ENCODE measurements at regions not wholly inside any gene's neighbourhood (a gene's known extent, or its start where the extent isn't known, plus 50 kb on each side); places are given as distances from the start of the nearest gene placed in this dataset.

DNA sequence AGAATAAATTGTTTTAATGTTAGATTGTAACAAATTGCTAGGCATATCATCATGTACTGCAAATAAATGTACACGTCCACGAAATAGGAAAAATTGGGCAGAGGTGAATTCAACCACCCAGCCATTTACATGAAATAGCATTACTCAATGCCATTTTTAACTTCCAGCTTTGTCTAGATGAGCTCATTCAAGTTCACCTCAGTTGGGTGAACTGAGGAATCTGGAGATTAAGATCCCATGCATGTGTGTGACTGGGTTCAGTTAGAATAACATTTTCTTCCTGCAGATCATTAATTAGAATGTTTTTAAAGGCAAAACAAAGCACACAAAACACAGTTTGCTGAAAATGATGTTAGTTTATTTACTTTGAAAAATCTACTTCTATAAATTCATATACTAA lies 767.8 kb upstream of the GOLIM4 start:
- H3K27me3 ChIP-seq (ENCODE audit: control insufficient read depth, insufficient read depth, low read length), result no peaks in the 10 kb centered on the region
- no peak for DNase-seq
- no peak overlapping the region for H3K4me3 ChIP-seq (ENCODE audit: insufficient read depth, low read depth, low read length)
- no peaks in the 10 kb centered on the region for H3K36me3 ChIP-seq (replicated peaks; ENCODE audit: control insufficient read depth, insufficient read depth, low read length)

DNA sequence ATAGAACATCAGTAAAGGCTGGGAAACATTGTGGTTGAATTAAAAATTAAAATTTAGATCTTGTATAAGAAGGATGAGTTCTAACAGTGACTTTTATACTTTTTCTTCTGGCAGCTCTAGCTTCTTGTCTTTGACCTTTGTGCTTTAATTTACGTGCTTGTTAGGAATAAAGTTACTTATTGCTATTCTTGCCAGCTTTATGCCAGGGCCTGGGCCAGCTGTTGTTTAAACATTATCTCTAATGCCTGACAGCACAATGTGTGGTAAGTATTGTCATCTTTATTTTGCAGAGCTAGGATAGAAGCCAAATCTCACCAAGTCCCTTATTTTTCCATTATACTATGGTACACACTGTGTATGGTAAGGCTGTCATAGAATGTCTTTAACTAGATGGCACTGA lies 766.7 kb upstream of the GOLIM4 start:
- Histone ChIP-seq H3K27me3 (ENCODE audit: control insufficient read depth, insufficient read depth, low read length) (no peaks in the 10 kb centered on the region), H3K4me3 (ENCODE audit: insufficient read depth, low read depth, low read length) (no peak overlapping the region), H3K36me3 (replicated peaks; ENCODE audit: control insufficient read depth, insufficient read depth, low read length) (no peaks in the 10 kb centered on the region)
- no peak for DNase-seq

GRCh38 chr3:168860592-168860991 lies 764.9 kb upstream of the GOLIM4 start:
- no peak overlapping the region for H3K4me3 ChIP-seq (ENCODE audit: insufficient read depth, low read depth, low read length)
- H3K27me3 ChIP-seq (ENCODE audit: control insufficient read depth, insufficient read depth, low read length), result no peaks in the 10 kb centered on the region
- DNase-seq, result no peak
- no peaks in the 10 kb centered on the region for H3K36me3 ChIP-seq (replicated peaks; ENCODE audit: control insufficient read depth, insufficient read depth, low read length)

GRCh38 chr3:168860028-168860427 lies 764.3 kb upstream of the GOLIM4 start:
- DNase-seq, result no peak
- H3K27me3 ChIP-seq (ENCODE audit: control insufficient read depth, insufficient read depth, low read length), result no peaks in the 10 kb centered on the region
- H3K36me3 ChIP-seq (replicated peaks; ENCODE audit: control insufficient read depth, insufficient read depth, low read length), result no peaks in the 10 kb centered on the region

GRCh38 chr3:168859574-168859973 lies 763.9 kb upstream of the GOLIM4 start:
- H3K27me3 ChIP-seq (ENCODE audit: control insufficient read depth, insufficient read depth, low read length), result no peaks in the 10 kb centered on the region
- no peak overlapping the region for H3K4me3 ChIP-seq (ENCODE audit: insufficient read depth, low read depth, low read length)
- DNase-seq, result no peak
- no peaks in the 10 kb centered on the region for H3K36me3 ChIP-seq (replicated peaks; ENCODE audit: control insufficient read depth, insufficient read depth, low read length)

More at GRCh38 chr3:168860028-168860427, 764.3 kb upstream of the GOLIM4 start:
- H3K4me3 ChIP-seq (ENCODE audit: insufficient read depth, low read depth, low read length), result no peak overlapping the region

GRCh38 chr3:168859143-168859542 lies 763.4 kb upstream of the GOLIM4 start:
- Histone ChIP-seq H3K27me3 (ENCODE audit: control insufficient read depth, insufficient read depth, low read length) (no peaks in the 10 kb centered on the region), H3K4me3 (ENCODE audit: insufficient read depth, low read depth, low read length) (no peak overlapping the region), H3K36me3 (replicated peaks; ENCODE audit: control insufficient read depth, insufficient read depth, low read length) (no peaks in the 10 kb centered on the region)
- DNase-seq, result no peak

GRCh38 chr3:168858327-168858726 lies 762.6 kb upstream of the GOLIM4 start:
- DNase-seq, result no peak
- Histone ChIP-seq H3K27me3 (ENCODE audit: control insufficient read depth, insufficient read depth, low read length) (no peaks in the 10 kb centered on the region), H3K4me3 (ENCODE audit: insufficient read depth, low read depth, low read length) (no peak overlapping the region), H3K36me3 (replicated peaks; ENCODE audit: control insufficient read depth, insufficient read depth, low read length) (no peaks in the 10 kb centered on the region)

DNA sequence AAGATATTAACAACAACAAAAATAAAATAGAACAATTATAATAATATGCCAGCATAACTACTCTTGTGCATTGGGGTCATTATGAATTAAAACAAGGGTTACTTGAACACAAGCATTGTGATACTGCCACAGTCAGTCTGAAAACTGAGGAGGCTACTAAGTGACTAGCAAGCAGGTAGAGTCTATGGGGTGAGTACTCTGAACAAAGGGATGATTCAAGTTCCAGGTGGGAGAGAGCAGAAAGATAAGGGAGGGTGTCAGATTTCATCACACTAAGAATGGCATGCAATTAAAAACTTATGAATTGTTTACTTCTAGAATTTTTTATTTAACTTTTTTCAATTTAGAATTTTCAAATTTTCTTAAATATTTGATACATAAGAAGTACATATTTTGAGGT lies 754.4 kb upstream of the GOLIM4 start:
- Histone ChIP-seq H3K27me3 (ENCODE audit: control insufficient read depth, insufficient read depth, low read length) (no peaks in the 10 kb centered on the region), H3K4me3 (ENCODE audit: insufficient read depth, low read depth, low read length) (no peak overlapping the region), H3K36me3 (replicated peaks; ENCODE audit: control insufficient read depth, insufficient read depth, low read length) (no peaks in the 10 kb centered on the region)
- no peak for DNase-seq

GRCh38 chr3:168847291-168847883 lies 751.7 kb upstream of the GOLIM4 start:
- Histone ChIP-seq H3K27me3 (ENCODE audit: control insufficient read depth, insufficient read depth, low read length) (no peaks in the 10 kb centered on the region), H3K4me3 (ENCODE audit: insufficient read depth, low read depth, low read length) (no peak overlapping the region), H3K36me3 (replicated peaks; ENCODE audit: control insufficient read depth, insufficient read depth, low read length) (no peaks in the 10 kb centered on the region)
- peak; percentile 11 for DNase-seq

DNA sequence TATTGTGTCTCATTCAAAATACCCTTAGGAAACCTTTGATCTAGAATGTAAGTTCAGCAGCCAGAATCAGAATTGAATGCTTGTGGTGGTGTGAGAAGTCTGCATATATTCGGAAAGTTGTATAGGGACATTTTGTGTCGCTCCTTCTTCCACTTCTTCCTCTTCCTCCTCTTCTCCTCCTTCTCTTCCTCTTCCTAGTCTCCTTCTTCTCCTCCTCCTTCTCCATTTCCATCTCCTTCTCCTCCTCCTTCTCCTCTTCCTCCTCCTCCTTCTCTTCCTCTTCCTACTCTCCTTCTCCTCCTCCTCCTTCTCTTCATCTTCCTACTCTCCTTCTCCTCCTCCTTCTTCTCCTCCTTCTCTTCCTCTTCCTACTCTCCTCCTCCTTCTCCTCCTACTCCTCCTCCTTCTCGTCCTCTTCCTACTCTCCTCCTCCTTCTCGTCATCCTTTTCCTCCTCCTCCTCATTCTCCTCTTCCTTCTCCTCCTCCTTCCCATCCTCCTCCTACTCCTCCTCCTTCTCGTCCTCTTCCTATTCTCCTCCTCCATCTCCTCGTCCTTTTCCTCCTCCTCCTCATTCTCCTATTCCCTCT lies 749.3 kb upstream of the GOLIM4 start:
- H3K36me3 ChIP-seq (replicated peaks; ENCODE audit: control insufficient read depth, insufficient read depth, low read length), result no peaks in the 10 kb centered on the region
- DNase-seq, result no peak
- H3K27me3 ChIP-seq (ENCODE audit: control insufficient read depth, insufficient read depth, low read length), result no peaks in the 10 kb centered on the region
- H3K4me3 ChIP-seq (ENCODE audit: insufficient read depth, low read depth, low read length), result no peak overlapping the region

DNA sequence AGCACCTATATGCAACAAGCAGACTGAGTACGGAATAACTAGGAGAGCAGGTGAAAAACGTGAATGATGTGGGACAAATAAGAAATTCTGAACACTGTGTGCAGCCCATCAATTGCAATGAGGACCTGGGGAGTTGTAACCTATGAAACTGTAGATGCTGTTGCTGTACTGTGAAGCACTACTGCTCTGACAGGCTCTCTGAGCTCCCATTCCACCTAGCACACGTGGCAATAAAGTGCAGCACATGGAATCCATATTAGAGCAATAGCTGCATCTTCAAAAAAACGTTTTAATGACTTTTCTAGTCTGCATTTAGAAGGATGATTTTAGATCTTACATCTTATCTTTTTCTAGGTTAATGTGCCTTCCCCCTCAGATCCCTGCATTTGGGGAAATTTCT lies 748.7 kb upstream of the GOLIM4 start:
- Histone ChIP-seq H3K4me3 (ENCODE audit: insufficient read depth, low read depth, low read length) (no peak overlapping the region), H3K36me3 (replicated peaks; ENCODE audit: control insufficient read depth, insufficient read depth, low read length) (no peaks in the 10 kb centered on the region), H3K27me3 (ENCODE audit: control insufficient read depth, insufficient read depth, low read length) (no peaks in the 10 kb centered on the region)
- DNase-seq, result no peak

- no peaks in the 10 kb centered on the region for H3K27me3 ChIP-seq (ENCODE audit: control insufficient read depth, insufficient read depth, low read length)
- H3K36me3 ChIP-seq (replicated peaks; ENCODE audit: control insufficient read depth, insufficient read depth, low read length), result no peaks in the 10 kb centered on the region
- H3K4me3 ChIP-seq (ENCODE audit: insufficient read depth, low read depth, low read length), result no peak overlapping the region
- DNase-seq, result no peak
Observed at GRCh38 chr3:168843481-168843880, 747.8 kb upstream of the GOLIM4 start.

GRCh38 chr3:168839653-168840052 lies 743.9 kb upstream of the GOLIM4 start:
- no peaks in the 10 kb centered on the region for H3K36me3 ChIP-seq (replicated peaks; ENCODE audit: control insufficient read depth, insufficient read depth, low read length)
- DNase-seq, result peak; percentile 12
- H3K4me3 ChIP-seq (ENCODE audit: insufficient read depth, low read depth, low read length), result no peak overlapping the region
- no peaks in the 10 kb centered on the region for H3K27me3 ChIP-seq (ENCODE audit: control insufficient read depth, insufficient read depth, low read length)

- H3K27me3 ChIP-seq (ENCODE audit: control insufficient read depth, insufficient read depth, low read length), result no peaks in the 10 kb centered on the region
- no peaks in the 10 kb centered on the region for H3K36me3 ChIP-seq (replicated peaks; ENCODE audit: control insufficient read depth, insufficient read depth, low read length)
- H3K4me3 ChIP-seq (ENCODE audit: insufficient read depth, low read depth, low read length), result no peak overlapping the region
- DNase-seq, result no peak
Observed at GRCh38 chr3:168834558-168834957, 738.8 kb upstream of the GOLIM4 start.

DNA sequence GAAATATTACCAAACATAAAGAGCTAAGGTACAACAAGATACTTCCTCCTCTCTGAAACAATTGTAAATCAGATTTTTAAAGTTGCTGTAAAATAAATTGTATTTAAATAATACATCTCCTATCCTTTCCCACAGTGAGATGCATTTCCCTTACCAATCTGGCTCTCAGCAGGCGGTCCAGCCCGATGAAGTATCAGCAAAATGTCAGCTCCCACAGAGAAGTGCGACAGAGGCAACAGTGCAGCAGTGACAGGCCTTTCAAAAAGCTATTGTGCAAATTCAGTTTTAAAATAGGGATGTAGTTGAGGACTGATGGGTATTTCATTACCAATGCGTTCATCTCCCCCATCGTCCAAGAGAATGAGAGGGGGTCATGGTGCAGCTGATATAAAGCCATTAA lies 733.2 kb upstream of the GOLIM4 start:
- Histone ChIP-seq H3K36me3 (replicated peaks; ENCODE audit: control insufficient read depth, insufficient read depth, low read length) (no peaks in the 10 kb centered on the region), H3K27me3 (ENCODE audit: control insufficient read depth, insufficient read depth, low read length) (no peaks in the 10 kb centered on the region), H3K4me3 (ENCODE audit: insufficient read depth, low read depth, low read length) (no peak overlapping the region)
- no peak for DNase-seq

GRCh38 chr3:168828536-168828935 lies 732.8 kb upstream of the GOLIM4 start:
- no peak for DNase-seq
- no peaks in the 10 kb centered on the region for H3K36me3 ChIP-seq (replicated peaks; ENCODE audit: control insufficient read depth, insufficient read depth, low read length)
- H3K27me3 ChIP-seq (ENCODE audit: control insufficient read depth, insufficient read depth, low read length), result no peaks in the 10 kb centered on the region
- no peak overlapping the region for H3K4me3 ChIP-seq (ENCODE audit: insufficient read depth, low read depth, low read length)
